MG63 (cell line): ENCODE measurements at regions not wholly inside any gene's neighbourhood (a gene's known extent, or its start where the extent isn't known, plus 50 kb on each side); places are given as distances from the start of the nearest gene placed in this dataset.

Source experiments
- DNase-seq: peaks from one replicate; pipeline ENCODE4 v3.0.0-alpha.2; 2020
- H3K27me3 ChIP-seq: fragments of 250-450 bp; sonication (Bioruptor Pico); 2 replicates; pipeline ENCODE4 v1.5.1; 2020; ENCODE audit warnings: mild to moderate bottlenecking, moderate library complexity
- H3K36me3 ChIP-seq: fragments of 250-450 bp; sonication (Bioruptor Pico); 2 replicates; pipeline ENCODE4 v1.5.1; 2020; ENCODE audit warnings: mild to moderate bottlenecking, moderate library complexity
- H3K4me3 ChIP-seq: fragments of 250-450 bp; sonication (Bioruptor Pico); 2 replicates; pipeline ENCODE4 v1.5.1; 2020; ENCODE audit warnings: mild to moderate bottlenecking, moderate library complexity
- H3K9me3 ChIP-seq: fragments of 250-450 bp; sonication (Bioruptor Pico); 2 replicates; pipeline ENCODE4 v1.5.1; 2020; ENCODE audit warnings: mild to moderate bottlenecking, moderate library complexity

- no peak for DNase-seq
- H3K36me3 ChIP-seq = no peaks in the 10 kb centered on the region
- H3K4me3 ChIP-seq = no peak overlapping the region
- H3K27me3 ChIP-seq = no peaks in the 10 kb centered on the region
- H3K9me3 ChIP-seq = no peaks in the 10 kb centered on the region
Observed at GRCh38 chr11:107243929-107244328, 213.7 kb downstream of the CWF19L2 start.

GRCh38 chr11:107232451-107232850 is 214.2 kb upstream of the GUCY1A2 start:
- DNase-seq = no peak
- Histone ChIP-seq H3K27me3 (no peaks in the 10 kb centered on the region), H3K36me3 (no peaks in the 10 kb centered on the region), H3K4me3 (no peak overlapping the region), H3K9me3 (no peaks in the 10 kb centered on the region)

GRCh38 chr11:107224836-107225235 is 206.6 kb upstream of the GUCY1A2 start:
- Histone ChIP-seq H3K9me3 (no peaks in the 10 kb centered on the region), H3K36me3 (no peaks in the 10 kb centered on the region), H3K27me3 (no peaks in the 10 kb centered on the region), H3K4me3 (no peak overlapping the region)
- DNase-seq = no peak

GRCh38 chr11:107222916-107223460 is 204.7 kb upstream of the GUCY1A2 start:
- H3K36me3 ChIP-seq = no peaks in the 10 kb centered on the region
- no peaks in the 10 kb centered on the region for H3K9me3 ChIP-seq
- no peak overlapping the region for H3K4me3 ChIP-seq
- DNase-seq = no peak
- no peaks in the 10 kb centered on the region for H3K27me3 ChIP-seq

GRCh38 chr11:107222431-107222830 is 204.2 kb upstream of the GUCY1A2 start:
- Histone ChIP-seq H3K36me3 (no peaks in the 10 kb centered on the region), H3K9me3 (no peaks in the 10 kb centered on the region), H3K27me3 (no peaks in the 10 kb centered on the region), H3K4me3 (no peak overlapping the region)
- no peak for DNase-seq

GRCh38 chr11:107221748-107222285 is 203.5 kb upstream of the GUCY1A2 start:
- H3K36me3 ChIP-seq = no peaks in the 10 kb centered on the region
- no peak overlapping the region for H3K4me3 ChIP-seq
- no peaks in the 10 kb centered on the region for H3K9me3 ChIP-seq
- H3K27me3 ChIP-seq = no peaks in the 10 kb centered on the region
- no peak for DNase-seq

- Histone ChIP-seq H3K27me3 (no peaks in the 10 kb centered on the region), H3K4me3 (no peak overlapping the region), H3K36me3 (no peaks in the 10 kb centered on the region), H3K9me3 (no peaks in the 10 kb centered on the region)
- no peak for DNase-seq
Observed at GRCh38 chr11:107218123-107219013, 200.1 kb upstream of the GUCY1A2 start.

GRCh38 chr11:107217444-107217843 is 199.2 kb upstream of the GUCY1A2 start:
- no peak for DNase-seq
- Histone ChIP-seq H3K4me3 (no peak overlapping the region), H3K27me3 (no peaks in the 10 kb centered on the region), H3K36me3 (no peaks in the 10 kb centered on the region), H3K9me3 (no peaks in the 10 kb centered on the region)

- no peaks in the 10 kb centered on the region for H3K9me3 ChIP-seq
- no peak overlapping the region for H3K4me3 ChIP-seq
- DNase-seq = no peak
- no peaks in the 10 kb centered on the region for H3K36me3 ChIP-seq
- H3K27me3 ChIP-seq = no peaks in the 10 kb centered on the region
Observed at GRCh38 chr11:107215010-107215409, 196.7 kb upstream of the GUCY1A2 start.

- no peak for DNase-seq
- H3K27me3 ChIP-seq = no peaks in the 10 kb centered on the region; the same call in 1 of the 2 replicates
- H3K4me3 ChIP-seq = no peak overlapping the region
- H3K36me3 ChIP-seq = no peaks in the 10 kb centered on the region
- H3K9me3 ChIP-seq = no peaks in the 10 kb centered on the region
Observed at GRCh38 chr11:107203656-107204055, 185.4 kb upstream of the GUCY1A2 start.

GRCh38 chr11:107202241-107202640 is 184.0 kb upstream of the GUCY1A2 start:
- Histone ChIP-seq H3K27me3 (no peaks in the 10 kb centered on the region; the same call in 1 of the 2 replicates), H3K4me3 (no peak overlapping the region), H3K9me3 (no peaks in the 10 kb centered on the region), H3K36me3 (no peaks in the 10 kb centered on the region)
- no peak for DNase-seq

- Histone ChIP-seq H3K9me3 (no peaks in the 10 kb centered on the region), H3K27me3 (no peaks in the 10 kb centered on the region; the same call in 1 of the 2 replicates), H3K36me3 (no peaks in the 10 kb centered on the region), H3K4me3 (no peak overlapping the region)
- DNase-seq = no peak
Observed at GRCh38 chr11:107198490-107199007, 180.3 kb upstream of the GUCY1A2 start.

GRCh38 chr11:107197932-107198331 is 179.7 kb upstream of the GUCY1A2 start:
- Histone ChIP-seq H3K27me3 (no peaks in the 10 kb centered on the region; the same call in 1 of the 2 replicates), H3K9me3 (no peaks in the 10 kb centered on the region), H3K4me3 (no peak overlapping the region), H3K36me3 (no peaks in the 10 kb centered on the region)
- no peak for DNase-seq

- Histone ChIP-seq H3K27me3 (no peaks in the 10 kb centered on the region; the same call in 1 of the 2 replicates), H3K36me3 (no peaks in the 10 kb centered on the region), H3K4me3 (no peak overlapping the region), H3K9me3 (no peaks in the 10 kb centered on the region)
- DNase-seq = no peak
Observed at GRCh38 chr11:107196732-107197131, 178.5 kb upstream of the GUCY1A2 start.

GRCh38 chr11:107184986-107185385 is 166.7 kb upstream of the GUCY1A2 start:
- Histone ChIP-seq H3K27me3 (no peaks in the 10 kb centered on the region), H3K9me3 (no peaks in the 10 kb centered on the region), H3K36me3 (no peaks in the 10 kb centered on the region), H3K4me3 (no peak overlapping the region)
- no peak for DNase-seq

GRCh38 chr11:107183953-107184352 is 165.7 kb upstream of the GUCY1A2 start:
- H3K9me3 ChIP-seq = no peaks in the 10 kb centered on the region
- no peaks in the 10 kb centered on the region for H3K27me3 ChIP-seq
- DNase-seq = no peak
- H3K4me3 ChIP-seq = no peak overlapping the region
- no peaks in the 10 kb centered on the region for H3K36me3 ChIP-seq

- Histone ChIP-seq H3K27me3 (no peaks in the 10 kb centered on the region), H3K36me3 (no peaks in the 10 kb centered on the region), H3K9me3 (no peaks in the 10 kb centered on the region), H3K4me3 (no peak overlapping the region)
- no peak for DNase-seq
Observed at GRCh38 chr11:107182978-107183377, 164.7 kb upstream of the GUCY1A2 start.
